Mesenchymal stem cell (in vitro differentiated cells and primary cell): ENCODE measurements at regions not wholly inside any gene's neighbourhood (a gene's known extent, or its start where the extent isn't known, plus 50 kb on each side); places are given as distances from the start of the nearest gene placed in this dataset.

ENCODE experiments used
- DNase-seq: peaks from one replicate; pipeline ENCODE4 v3.0.0-alpha.2; 2013
- H2AFZ ChIP-seq: one replicate; pipeline ENCODE4 v1.6.1; 2013; ENCODE audit warnings: low read depth, mild to moderate bottlenecking, control low read depth, inconsistent platforms, low read length, moderate library complexity
- H2AK5ac ChIP-seq: 2 replicates; pipeline ENCODE4 v1.6.1; 2013; ENCODE audit warnings: low read length, moderate library complexity, mild to moderate bottlenecking, inconsistent platforms; ENCODE audit not compliant: severe bottlenecking
- H2BK120ac ChIP-seq: one replicate; pipeline ENCODE4 v1.6.1; 2013; ENCODE audit warnings: low read depth, mild to moderate bottlenecking, inconsistent platforms, low read length, moderate library complexity
- H2BK12ac ChIP-seq, 2 experiments: one replicate each; pipeline ENCODE4 v1.6.1; 2013; ENCODE audit warnings: inconsistent platforms in 2 of 2, low read length in 2 of 2, mild to moderate bottlenecking in 2 of 2, moderate library complexity in 2 of 2, control low read depth in 1 of 2
- H2BK15ac ChIP-seq: one replicate; pipeline ENCODE4 v1.6.1; 2013; ENCODE audit warnings: mild to moderate bottlenecking, low read depth, inconsistent platforms; ENCODE audit not compliant: poor library complexity, severe bottlenecking
- H2BK5ac ChIP-seq: 2 replicates; pipeline ENCODE4 v1.6.1; 2013; ENCODE audit warnings: low read depth, mild to moderate bottlenecking, low read length, control low read depth, inconsistent platforms; ENCODE audit not compliant: poor library complexity, severe bottlenecking
- H3K14ac ChIP-seq, 2 experiments: one replicate each; pipeline ENCODE4 v1.6.1; 2013; ENCODE audit warnings: inconsistent platforms in 2 of 2, low read length in 2 of 2, control low read depth in 1 of 2, mild to moderate bottlenecking in 1 of 2, moderate library complexity in 1 of 2
- H3K18ac ChIP-seq, 2 experiments: one replicate each; pipeline ENCODE4 v1.6.1; 2013; ENCODE audit warnings: inconsistent platforms in 2 of 2, low read length in 2 of 2, control low read depth in 1 of 2, low read depth in 1 of 2, mild to moderate bottlenecking in 1 of 2
- H3K23ac ChIP-seq, 2 experiments: one replicate each; pipeline ENCODE4 v1.6.1; 2013; ENCODE audit warnings: inconsistent platforms in 2 of 2, low read length in 2 of 2, mild to moderate bottlenecking in 2 of 2, moderate library complexity in 2 of 2, control low read depth in 1 of 2
- H3K27ac ChIP-seq: 2 replicates; pipeline ENCODE4 v1.5.1; 2013; ENCODE audit warnings: mild to moderate bottlenecking, moderate library complexity, low read length, control low read depth, inconsistent platforms; ENCODE audit not compliant: poor library complexity, severe bottlenecking
- H3K27me3 ChIP-seq, 2 experiments: 2 replicates each; pipeline versions ENCODE4 v1.6.1 to v1.7.0; 2013; ENCODE audit warnings: low read length in 2 of 2, mild to moderate bottlenecking in 2 of 2, moderate library complexity in 2 of 2, control low read depth in 1 of 2, inconsistent platforms in 1 of 2; ENCODE audit not compliant: control insufficient read depth in 1 of 2, insufficient read depth in 1 of 2
- H3K36me3 ChIP-seq, 2 experiments: 2 replicates each; pipeline versions ENCODE4 v1.6.1 to v1.7.0; 2013; ENCODE audit warnings: low read length in 2 of 2, control low read depth in 1 of 2, inconsistent platforms in 1 of 2, low read depth in 1 of 2, mild to moderate bottlenecking in 1 of 2; ENCODE audit not compliant: insufficient read depth in 2 of 2, control insufficient read depth in 1 of 2
- H3K4ac ChIP-seq, 2 experiments: one replicate each; pipeline ENCODE4 v1.6.1; 2013; ENCODE audit warnings: inconsistent platforms in 2 of 2, low read length in 2 of 2, mild to moderate bottlenecking in 2 of 2, moderate library complexity in 2 of 2, control low read depth in 1 of 2, low read depth in 1 of 2
- H3K4me1 ChIP-seq: 2 replicates; pipeline ENCODE4 v1.6.1; 2013; ENCODE audit warnings: low read depth, low read length, control low read depth; ENCODE audit not compliant: control insufficient read depth, insufficient read depth
- H3K4me2 ChIP-seq: 2 replicates; pipeline ENCODE4 v1.6.1; 2013; ENCODE audit warnings: low read length, mild to moderate bottlenecking, inconsistent platforms; ENCODE audit not compliant: poor library complexity, severe bottlenecking
- H3K4me3 ChIP-seq, 2 experiments: 2 replicates each; pipeline versions ENCODE4 v1.5.1 to v1.7.0; 2013; ENCODE audit warnings: low read length in 2 of 2, mild to moderate bottlenecking in 2 of 2, control low read depth in 1 of 2, low read depth in 1 of 2; ENCODE audit not compliant: insufficient read depth in 1 of 2
- H3K79me1 ChIP-seq: replicated peaks from 2 replicates; pipeline ENCODE4 v1.6.1; 2013; ENCODE audit warnings: mild to moderate bottlenecking, control low read depth, low read length, inconsistent platforms; ENCODE audit not compliant: poor library complexity, severe bottlenecking
- H3K9ac ChIP-seq: 2 replicates; pipeline ENCODE4 v1.7.0; 2013; ENCODE audit warnings: mild to moderate bottlenecking, low read length, moderate library complexity
- H3K9me3 ChIP-seq: 2 replicates; pipeline ENCODE4 v1.7.0; 2013; ENCODE audit warnings: mild to moderate bottlenecking, low read length; ENCODE audit not compliant: control insufficient read depth
- H4K8ac ChIP-seq: one replicate; pipeline ENCODE4 v1.6.1; 2013; ENCODE audit warnings: inconsistent platforms, mild to moderate bottlenecking, low read length, moderate library complexity
- H4K91ac ChIP-seq: one replicate; pipeline ENCODE4 v1.6.1; 2013; ENCODE audit warnings: mild to moderate bottlenecking, low read length, inconsistent platforms
- WGBS: methylation state at CpG from one replicate; pipeline ENCODE4 v1.1.7; 2013; ENCODE audit warnings: mixed read lengths; 5-methylcytosine and 5-hydroxymethylcytosine counted together

DNA sequence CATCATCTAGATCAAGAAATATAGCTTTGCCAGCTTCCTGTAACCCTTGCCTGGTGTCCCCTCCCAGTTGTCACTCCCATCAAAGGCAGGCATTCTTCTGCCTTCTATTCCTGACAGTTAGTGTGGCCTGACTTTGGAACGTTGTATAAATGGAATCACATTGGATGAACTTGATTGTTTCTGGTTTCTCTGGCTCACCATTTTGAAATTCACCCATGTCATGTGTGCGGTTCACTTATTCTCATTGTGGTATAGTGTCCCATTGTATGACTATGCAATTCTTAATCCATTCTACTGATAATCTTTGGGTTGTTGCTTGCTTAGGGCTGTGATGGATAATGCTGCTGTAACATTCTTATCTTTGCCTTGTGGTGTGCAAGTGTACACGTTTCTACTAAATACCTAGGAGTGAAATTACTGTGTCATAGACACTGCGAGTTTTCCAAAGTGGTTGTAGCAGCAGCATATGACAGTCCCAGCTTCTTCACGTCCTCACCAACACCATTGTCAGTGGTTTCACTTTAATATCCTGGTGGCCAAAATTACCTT, 73.2 kb downstream of the VEGFA start:
- no peak overlapping the region for H3K23ac ChIP-seq
- no peak overlapping the region for H4K91ac ChIP-seq
- no peak overlapping the region for H2BK5ac ChIP-seq
- WGBS: 63% methylated on average over 4 of the region's 5 CpGs
- no peak overlapping the region for H3K4ac ChIP-seq
- H3K9ac ChIP-seq: no peak overlapping the region
- H3K4me2 ChIP-seq: no peak overlapping the region
- no peak overlapping the region for H2AFZ ChIP-seq
- peaks cover 13% of the 10 kb centered on the region for H3K4me1 ChIP-seq
- no peak overlapping the region for H3K27ac ChIP-seq
- no peak overlapping the region for H3K14ac ChIP-seq
- H2BK120ac ChIP-seq: no peak overlapping the region
- no peak overlapping the region for H2BK15ac ChIP-seq
- no peak overlapping the region for H3K4me3 ChIP-seq
- H2BK12ac ChIP-seq: no peak overlapping the region
- no peak overlapping the region for H4K8ac ChIP-seq
- DNase-seq: no peak
- no peaks in the 10 kb centered on the region for H3K9me3 ChIP-seq
- H3K18ac ChIP-seq: no peak overlapping the region
- H3K79me1 ChIP-seq: no peaks in the 10 kb centered on the region
- peaks cover 0 to 38% of the 10 kb centered on the region in 2 experiments for H3K27me3 ChIP-seq
- H3K36me3 ChIP-seq: no peaks in the 10 kb centered on the region
- no peak overlapping the region for H2AK5ac ChIP-seq

DNA sequence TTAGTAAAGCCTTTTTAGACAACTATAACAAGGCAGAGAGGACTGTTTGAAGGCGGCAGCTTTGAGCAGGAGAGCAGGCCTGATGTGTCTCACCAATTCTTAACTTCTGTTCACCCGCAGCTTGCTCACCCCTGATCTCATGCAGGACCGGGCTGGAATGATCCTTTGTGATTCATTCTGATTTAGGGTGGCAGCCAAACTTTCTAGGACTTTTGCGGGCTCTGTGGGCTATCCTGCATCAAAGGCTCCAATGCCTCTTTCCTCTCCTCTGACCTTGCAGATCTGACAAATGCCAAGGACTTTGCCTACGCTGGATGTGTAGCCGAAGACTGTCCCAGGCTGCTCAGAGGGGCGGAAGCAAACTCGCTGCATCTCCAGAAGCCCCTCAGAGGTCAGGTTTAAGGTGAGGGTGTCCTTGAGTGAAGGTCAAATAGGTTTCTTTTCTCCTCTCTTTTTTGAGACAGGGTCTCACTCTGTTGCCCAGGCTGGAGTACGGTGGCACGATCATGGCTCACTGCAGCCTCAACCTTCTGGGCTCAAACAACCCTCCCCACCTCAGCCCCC, 72.3 kb downstream of the VEGFA start:
- Histone ChIP-seq H3K79me1 (no peaks in the 10 kb centered on the region), H4K8ac (no peak overlapping the region), H3K4ac (no peak overlapping the region), H2AFZ (no peak overlapping the region), H2AK5ac (peak overlapping the region; percentile 57), H2BK120ac (no peak overlapping the region), H2BK5ac (no peak overlapping the region), H3K4me3 (no peak overlapping the region), H3K18ac (peak overlapping the region in 1 of 2 experiments; percentile 49), H3K4me1 (peaks cover 14% of the 10 kb centered on the region), H3K23ac (no peak overlapping the region), H3K4me2 (no peak overlapping the region), H4K91ac (no peak overlapping the region), H3K9me3 (no peaks in the 10 kb centered on the region), H3K36me3 (no peaks in the 10 kb centered on the region), H3K27ac (no peak overlapping the region), H3K9ac (no peak overlapping the region), H3K27me3 (peaks cover 0 to 30% of the 10 kb centered on the region in 2 experiments), H2BK15ac (no peak overlapping the region), H3K14ac (no peak overlapping the region), H2BK12ac (peak overlapping the region in 1 of 2 experiments; percentile 1)
- WGBS: 85% methylated on average over 10 of the region's 10 CpGs
- DNase-seq: no peak

DNA sequence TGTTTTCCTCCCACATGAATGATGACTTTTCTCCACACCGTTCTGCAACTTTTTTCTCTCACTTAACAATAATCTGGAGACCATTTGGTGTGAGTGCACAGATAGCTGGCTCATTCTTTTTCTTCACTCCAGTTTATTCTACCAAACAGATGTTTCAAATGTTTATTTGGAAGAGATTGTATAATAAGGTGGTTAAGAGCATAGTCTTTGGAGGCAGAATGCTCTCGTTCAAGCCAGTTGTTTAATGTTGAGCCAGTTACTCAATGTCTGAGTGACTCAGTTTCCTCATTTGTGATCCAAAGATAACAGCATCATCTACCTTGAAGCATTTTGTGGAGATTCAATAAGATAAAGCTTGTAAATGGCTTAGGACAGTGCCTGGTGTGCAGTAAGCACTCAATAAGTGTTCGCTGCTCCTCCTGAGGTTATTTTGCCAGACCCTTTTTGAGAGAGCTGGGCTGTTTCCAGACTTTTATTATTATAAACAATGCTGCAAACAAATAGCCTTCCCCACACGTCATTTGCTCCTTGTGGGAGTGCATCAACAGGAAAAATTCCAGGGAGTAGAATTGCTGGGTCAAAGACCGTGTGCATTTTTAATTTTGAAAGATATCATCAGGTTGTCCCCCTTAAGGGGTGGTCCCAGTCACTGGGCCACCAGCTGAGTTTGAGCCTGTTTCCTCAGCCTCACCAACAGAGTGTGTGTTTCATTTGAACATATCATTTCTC, 70.6 kb downstream of the VEGFA start:
- peak; percentile 88 for DNase-seq
- no peaks in the 10 kb centered on the region for H3K79me1 ChIP-seq

More for the DNA sequence above, 70.6 kb downstream of the VEGFA start:
- Histone ChIP-seq H3K27me3 (peaks cover 0 to 28% of the 10 kb centered on the region in 2 experiments), H3K4me3 (no peak overlapping the region), H3K23ac (no peak overlapping the region), H3K14ac (no peak overlapping the region), H2AK5ac (no peak overlapping the region), H2AFZ (no peak overlapping the region), H4K91ac (peak overlapping the region; percentile 53), H3K9ac (no peak overlapping the region), H3K4me2 (no peak overlapping the region), H3K36me3 (no peaks in the 10 kb centered on the region), H3K4ac (no peak overlapping the region), H2BK120ac (peak overlapping the region; percentile 86), H3K4me1 (peaks cover 26% of the 10 kb centered on the region), H4K8ac (no peak overlapping the region), H2BK15ac (peak overlapping the region; percentile 4), H2BK5ac (no peak overlapping the region), H3K27ac (no peak overlapping the region), H3K18ac (peak overlapping the region in 1 of 2 experiments; percentile 60), H3K9me3 (no peaks in the 10 kb centered on the region), H2BK12ac (peak overlapping the region in 1 of 2 experiments; percentile 94)
- WGBS: 15% methylated on average over 4 of the region's 5 CpGs
